Vagina (tissue), 2 donors: ENCODE measurements at regions not wholly inside any gene's neighbourhood (a gene's known extent, or its start where the extent isn't known, plus 50 kb on each side); places are given as distances from the start of the nearest gene placed in this dataset.

Experiments
- DNase-seq, 2 donors: peaks; one replicate each; pipeline ENCODE4 v3.0.0-alpha.2; 2017; ENCODE audit errors: extremely low spot score in 2 of 2
- H3K27ac ChIP-seq: fragments of 200-600 bp; sonication (generic); one replicate; pipeline ENCODE4 v1.5.1; 2019
- H3K27me3 ChIP-seq: fragments of 200-600 bp; sonication (generic); one replicate; pipeline ENCODE4 v1.5.1; 2019
- H3K36me3 ChIP-seq, 2 donors: fragments of 200-600 bp; sonication (generic); one replicate each; pipeline ENCODE4 v1.5.1; 2017 to 2019
- H3K4me1 ChIP-seq: fragments of 200-600 bp; sonication (generic); one replicate; pipeline ENCODE4 v1.5.1; 2019
- H3K4me3 ChIP-seq, 2 donors: fragments of 200-600 bp; sonication (generic); 1 replicate in 1 of 2; 2 replicates in 1 of 2; pipeline ENCODE4 v1.5.1; 2016 to 2019
- H3K9me3 ChIP-seq: fragments of 200-600 bp; sonication (generic); one replicate; pipeline ENCODE4 v1.5.1; 2019
- CTCF ChIP-seq, 3 experiments: fragments of 450-650 bp in 2 of 3; fragments of 200-600 bp in 1 of 3; sonication (generic) in 1 of 3; IDR thresholded peaks; one replicate each; pipeline ENCODE4 v1.5.1; 2017 to 2019; ENCODE audit warnings: antibody characterized with exemption in 3 of 3, mild to moderate bottlenecking in 2 of 3, moderate library complexity in 2 of 3
- POLR2A ChIP-seq, 2 donors: fragments of 450-650 bp; IDR thresholded peaks; one replicate each; pipeline ENCODE4 v1.6.1; 2017; ENCODE audit warnings: antibody characterized with exemption in 2 of 2, mild to moderate bottlenecking in 2 of 2, moderate library complexity in 2 of 2
- POLR2AphosphoS5 ChIP-seq, 2 donors: sonication (generic); formaldehyde crosslinking; IDR thresholded peaks; one replicate each; pipeline ENCODE4 v1.9.0; 2017; ENCODE audit warnings: antibody characterized with exemption in 2 of 2, mild to moderate bottlenecking in 2 of 2, low read depth in 1 of 2; ENCODE audit not compliant: insufficient read depth in 1 of 2
- intact Hi-C: fragments of 100-400 bp; cut with DNase I; formaldehyde crosslinking; loops from one replicate; pipeline ENCODE4 v1.15.1; 2023

GRCh38 chr11:128180441-128181087 is 406.8 kb downstream of the ETS1 start:
- H3K4me3 ChIP-seq: no peak overlapping the region

GRCh38 chr11:128179512-128179911 is 407.8 kb downstream of the ETS1 start:
- Histone ChIP-seq H3K9me3 (no peaks in the 10 kb centered on the region), H3K36me3 (no peaks in the 10 kb centered on the region), H3K4me3 (no peak overlapping the region), H3K4me1 (no peaks in the 10 kb centered on the region), H3K27me3 (no peaks in the 10 kb centered on the region), H3K27ac (no peak overlapping the region)
- TF ChIP-seq POLR2A (IDR thresholded peaks at IDR 0.05) (no peak), CTCF (IDR thresholded peaks at IDR 0.05) (no peak), POLR2AphosphoS5 (IDR thresholded peaks at IDR 0.05; ENCODE audit: insufficient read depth in 1 of 2, low read depth in 1 of 2) (no peak)
- intact Hi-C loops: loop anchor here (10.0 kb wide), 2 partner anchors 105 to 445 kb away; no protein-coding TSS in a partner anchor
- no peak for DNase-seq

More at GRCh38 chr11:128180441-128181087, 406.8 kb downstream of the ETS1 start:
- no peak for DNase-seq
- TF ChIP-seq CTCF (IDR thresholded peaks at IDR 0.05) (no peak), POLR2AphosphoS5 (IDR thresholded peaks at IDR 0.05; ENCODE audit: insufficient read depth in 1 of 2, low read depth in 1 of 2) (no peak), POLR2A (IDR thresholded peaks at IDR 0.05) (no peak)
- Histone ChIP-seq H3K36me3 (no peaks in the 10 kb centered on the region), H3K9me3 (no peaks in the 10 kb centered on the region), H3K27ac (no peak overlapping the region), H3K4me1 (no peaks in the 10 kb centered on the region), H3K27me3 (no peaks in the 10 kb centered on the region)
- intact Hi-C loops: no loop called here

- no peaks in the 10 kb centered on the region for H3K27me3 ChIP-seq
- no peak for TF ChIP-seq CTCF (IDR thresholded peaks at IDR 0.05)
- intact Hi-C loops: loop anchor here (10.0 kb wide), 2 partner anchors 106 to 446 kb away; no protein-coding TSS in a partner anchor
- no peaks in the 10 kb centered on the region for H3K36me3 ChIP-seq
- H3K27ac ChIP-seq: no peak overlapping the region
- no peaks in the 10 kb centered on the region for H3K9me3 ChIP-seq
- H3K4me3 ChIP-seq: no peak overlapping the region
- no peak for DNase-seq
- H3K4me1 ChIP-seq: no peaks in the 10 kb centered on the region
Observed at GRCh38 chr11:128179039-128179438, 408.3 kb downstream of the ETS1 start.

- H3K27ac ChIP-seq: no peak overlapping the region
- no peaks in the 10 kb centered on the region for H3K4me1 ChIP-seq
- H3K9me3 ChIP-seq: no peaks in the 10 kb centered on the region
- TF ChIP-seq POLR2AphosphoS5 (IDR thresholded peaks at IDR 0.05; ENCODE audit: insufficient read depth in 1 of 2, low read depth in 1 of 2): no peak
- TF ChIP-seq CTCF (IDR thresholded peaks at IDR 0.05): no peak
- no peak for TF ChIP-seq POLR2A (IDR thresholded peaks at IDR 0.05)
- H3K4me3 ChIP-seq: no peak overlapping the region
- intact Hi-C loops: loop anchor here (5.0 to 10.0 kb wide), 3 partner anchors 110 to 658 kb away; no protein-coding TSS in a partner anchor
- H3K27me3 ChIP-seq: no peaks in the 10 kb centered on the region
- no peak for DNase-seq
- no peaks in the 10 kb centered on the region for H3K36me3 ChIP-seq
Observed at GRCh38 chr11:128174465-128175291, 412.7 kb downstream of the ETS1 start.
